ENCODE measurements at regions not wholly inside any gene's neighbourhood (a gene's known extent, or its start where the extent isn't known, plus 50 kb on each side); places are given as distances from the start of the nearest gene placed in this dataset.

- TF ChIP-seq, protein P1, sequence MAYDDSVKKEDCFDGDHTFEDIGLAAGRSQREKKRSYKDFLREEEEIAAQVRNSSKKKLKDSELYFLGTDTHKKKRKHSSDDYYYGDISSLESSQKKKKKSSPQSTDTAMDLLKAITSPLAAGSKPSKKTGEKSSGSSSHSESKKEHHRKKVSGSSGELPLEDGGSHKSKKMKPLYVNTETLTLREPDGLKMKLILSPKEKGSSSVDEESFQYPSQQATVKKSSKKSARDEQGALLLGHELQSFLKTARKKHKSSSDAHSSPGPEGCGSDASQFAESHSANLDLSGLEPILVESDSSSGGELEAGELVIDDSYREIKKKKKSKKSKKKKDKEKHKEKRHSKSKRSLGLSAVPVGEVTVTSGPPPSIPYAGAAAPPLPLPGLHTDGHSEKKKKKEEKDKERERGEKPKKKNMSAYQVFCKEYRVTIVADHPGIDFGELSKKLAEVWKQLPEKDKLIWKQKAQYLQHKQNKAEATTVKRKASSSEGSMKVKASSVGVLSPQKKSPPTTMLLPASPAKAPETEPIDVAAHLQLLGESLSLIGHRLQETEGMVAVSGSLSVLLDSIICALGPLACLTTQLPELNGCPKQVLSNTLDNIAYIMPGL (CRISPR knock-in tag; IDR thresholded peaks at IDR 0.05), result no peak
- TF ChIP-seq GABPB1 (CRISPR knock-in tag; IDR thresholded peaks at IDR 0.05) (no peak), CTCF (IDR thresholded peaks at IDR 0.05) (no peak), USF2 (CRISPR knock-in tag; IDR thresholded peaks at IDR 0.05) (no peak), SMAD3 (CRISPR knock-in tag; IDR thresholded peaks at IDR 0.05; ENCODE audit: borderline replicate concordance) (no peak), SP1 (CRISPR knock-in tag; conservative IDR thresholded peaks at IDR 0.05) (no peak), USF1 (CRISPR knock-in tag; IDR thresholded peaks at IDR 0.05) (no peak), ZBTB43 (CRISPR knock-in tag; IDR thresholded peaks at IDR 0.05) (no peak), ZNF512 (CRISPR knock-in tag; IDR thresholded peaks at IDR 0.05; ENCODE audit: borderline replicate concordance) (no peak), JUN (CRISPR knock-in tag; IDR thresholded peaks at IDR 0.05) (no peak), ZNF138 (CRISPR knock-in tag; conservative IDR thresholded peaks at IDR 0.05) (no peak)
- TF ChIP-seq, protein P2, sequence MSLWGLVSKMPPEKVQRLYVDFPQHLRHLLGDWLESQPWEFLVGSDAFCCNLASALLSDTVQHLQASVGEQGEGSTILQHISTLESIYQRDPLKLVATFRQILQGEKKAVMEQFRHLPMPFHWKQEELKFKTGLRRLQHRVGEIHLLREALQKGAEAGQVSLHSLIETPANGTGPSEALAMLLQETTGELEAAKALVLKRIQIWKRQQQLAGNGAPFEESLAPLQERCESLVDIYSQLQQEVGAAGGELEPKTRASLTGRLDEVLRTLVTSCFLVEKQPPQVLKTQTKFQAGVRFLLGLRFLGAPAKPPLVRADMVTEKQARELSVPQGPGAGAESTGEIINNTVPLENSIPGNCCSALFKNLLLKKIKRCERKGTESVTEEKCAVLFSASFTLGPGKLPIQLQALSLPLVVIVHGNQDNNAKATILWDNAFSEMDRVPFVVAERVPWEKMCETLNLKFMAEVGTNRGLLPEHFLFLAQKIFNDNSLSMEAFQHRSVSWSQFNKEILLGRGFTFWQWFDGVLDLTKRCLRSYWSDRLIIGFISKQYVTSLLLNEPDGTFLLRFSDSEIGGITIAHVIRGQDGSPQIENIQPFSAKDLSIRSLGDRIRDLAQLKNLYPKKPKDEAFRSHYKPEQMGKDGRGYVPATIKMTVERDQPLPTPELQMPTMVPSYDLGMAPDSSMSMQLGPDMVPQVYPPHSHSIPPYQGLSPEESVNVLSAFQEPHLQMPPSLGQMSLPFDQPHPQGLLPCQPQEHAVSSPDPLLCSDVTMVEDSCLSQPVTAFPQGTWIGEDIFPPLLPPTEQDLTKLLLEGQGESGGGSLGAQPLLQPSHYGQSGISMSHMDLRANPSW (CRISPR knock-in tag; conservative IDR thresholded peaks at IDR 0.05; ENCODE audit: low read depth), result no peak
- TF ChIP-seq, protein P3, sequence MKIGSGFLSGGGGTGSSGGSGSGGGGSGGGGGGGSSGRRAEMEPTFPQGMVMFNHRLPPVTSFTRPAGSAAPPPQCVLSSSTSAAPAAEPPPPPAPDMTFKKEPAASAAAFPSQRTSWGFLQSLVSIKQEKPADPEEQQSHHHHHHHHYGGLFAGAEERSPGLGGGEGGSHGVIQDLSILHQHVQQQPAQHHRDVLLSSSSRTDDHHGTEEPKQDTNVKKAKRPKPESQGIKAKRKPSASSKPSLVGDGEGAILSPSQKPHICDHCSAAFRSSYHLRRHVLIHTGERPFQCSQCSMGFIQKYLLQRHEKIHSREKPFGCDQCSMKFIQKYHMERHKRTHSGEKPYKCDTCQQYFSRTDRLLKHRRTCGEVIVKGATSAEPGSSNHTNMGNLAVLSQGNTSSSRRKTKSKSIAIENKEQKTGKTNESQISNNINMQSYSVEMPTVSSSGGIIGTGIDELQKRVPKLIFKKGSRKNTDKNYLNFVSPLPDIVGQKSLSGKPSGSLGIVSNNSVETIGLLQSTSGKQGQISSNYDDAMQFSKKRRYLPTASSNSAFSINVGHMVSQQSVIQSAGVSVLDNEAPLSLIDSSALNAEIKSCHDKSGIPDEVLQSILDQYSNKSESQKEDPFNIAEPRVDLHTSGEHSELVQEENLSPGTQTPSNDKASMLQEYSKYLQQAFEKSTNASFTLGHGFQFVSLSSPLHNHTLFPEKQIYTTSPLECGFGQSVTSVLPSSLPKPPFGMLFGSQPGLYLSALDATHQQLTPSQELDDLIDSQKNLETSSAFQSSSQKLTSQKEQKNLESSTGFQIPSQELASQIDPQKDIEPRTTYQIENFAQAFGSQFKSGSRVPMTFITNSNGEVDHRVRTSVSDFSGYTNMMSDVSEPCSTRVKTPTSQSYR (CRISPR knock-in tag; IDR thresholded peaks at IDR 0.05), result no peak
- TF ChIP-seq, protein P4, sequence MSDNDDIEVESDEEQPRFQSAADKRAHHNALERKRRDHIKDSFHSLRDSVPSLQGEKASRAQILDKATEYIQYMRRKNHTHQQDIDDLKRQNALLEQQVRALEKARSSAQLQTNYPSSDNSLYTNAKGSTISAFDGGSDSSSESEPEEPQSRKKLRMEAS (CRISPR knock-in tag; IDR thresholded peaks at IDR 0.05), result no peak
Measured at GRCh38 chr5:166948679-166949078, 1342.8 kb upstream of the WWC1 start.
